OCI-LY3 (cell line): ENCODE measurements at regions not wholly inside any gene's neighbourhood (a gene's known extent, or its start where the extent isn't known, plus 50 kb on each side); places are given as distances from the start of the nearest gene placed in this dataset.

Experiments used
- EZH2phosphoT487 ChIP-seq: fragments of 200-600 bp; shearing (Covaris generic); IDR thresholded peaks from 2 replicates; pipeline ENCODE4 v1.6.1; 2018; ENCODE audit warnings: antibody characterized with exemption, mixed run types, low read depth
- TF ChIP-seq, protein P1 (sequence below): fragments of 200-600, 300-600 bp; sonication (generic); IDR thresholded peaks from 2 replicates; pipeline ENCODE4 v1.5.1; 2014; ENCODE audit warnings: antibody characterized with exemption, low read length, low read depth

DNA sequence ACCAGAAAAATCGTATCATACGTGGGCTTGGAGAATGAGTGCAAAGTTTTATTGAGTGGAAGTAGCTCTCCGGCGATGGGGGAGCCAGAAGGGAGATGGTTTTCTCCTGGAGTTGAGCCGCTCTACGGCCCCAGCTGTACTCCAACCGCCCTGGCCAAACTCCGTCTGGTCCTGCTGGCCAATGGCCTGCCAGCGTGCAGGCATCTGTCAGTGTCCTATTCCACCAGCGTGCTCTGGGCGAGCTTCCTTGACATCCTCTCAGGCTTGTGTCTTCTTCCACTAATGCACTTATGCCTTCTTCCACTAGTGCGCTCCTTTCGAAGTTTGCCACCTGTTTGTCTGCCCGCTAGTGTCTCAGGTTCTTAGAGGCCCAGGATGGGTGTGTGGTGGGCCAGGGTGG, 345.5 kb upstream of the CDH19 start:
- TF ChIP-seq, protein P1, sequence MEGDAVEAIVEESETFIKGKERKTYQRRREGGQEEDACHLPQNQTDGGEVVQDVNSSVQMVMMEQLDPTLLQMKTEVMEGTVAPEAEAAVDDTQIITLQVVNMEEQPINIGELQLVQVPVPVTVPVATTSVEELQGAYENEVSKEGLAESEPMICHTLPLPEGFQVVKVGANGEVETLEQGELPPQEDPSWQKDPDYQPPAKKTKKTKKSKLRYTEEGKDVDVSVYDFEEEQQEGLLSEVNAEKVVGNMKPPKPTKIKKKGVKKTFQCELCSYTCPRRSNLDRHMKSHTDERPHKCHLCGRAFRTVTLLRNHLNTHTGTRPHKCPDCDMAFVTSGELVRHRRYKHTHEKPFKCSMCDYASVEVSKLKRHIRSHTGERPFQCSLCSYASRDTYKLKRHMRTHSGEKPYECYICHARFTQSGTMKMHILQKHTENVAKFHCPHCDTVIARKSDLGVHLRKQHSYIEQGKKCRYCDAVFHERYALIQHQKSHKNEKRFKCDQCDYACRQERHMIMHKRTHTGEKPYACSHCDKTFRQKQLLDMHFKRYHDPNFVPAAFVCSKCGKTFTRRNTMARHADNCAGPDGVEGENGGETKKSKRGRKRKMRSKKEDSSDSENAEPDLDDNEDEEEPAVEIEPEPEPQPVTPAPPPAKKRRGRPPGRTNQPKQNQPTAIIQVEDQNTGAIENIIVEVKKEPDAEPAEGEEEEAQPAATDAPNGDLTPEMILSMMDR: no peak
- TF ChIP-seq EZH2phosphoT487: no peak
